ENCODE measurements at regions not wholly inside any gene's neighbourhood (a gene's known extent, or its start where the extent isn't known, plus 50 kb on each side); places are given as distances from the start of the nearest gene placed in this dataset.

GRCh38 chr6:14953836-14954235 is 292.0 kb upstream of the JARID2 start:
- TF ChIP-seq CTCF (IDR thresholded peaks at IDR 0.05) (no peak), SIN3A (IDR thresholded peaks at IDR 0.05; ENCODE audit: borderline replicate concordance, insufficient read depth, low read depth, low read length) (no peak), TCF7L2 (IDR thresholded peaks at IDR 0.05; ENCODE audit: low read depth, low read length) (no peak)
